Tongue (tissue), 1 donor: ENCODE measurements at regions not wholly inside any gene's neighbourhood (a gene's known extent, or its start where the extent isn't known, plus 50 kb on each side); places are given as distances from the start of the nearest gene placed in this dataset.
"Not testable (repeated sequence)": the region's sequence is repeated elsewhere in the genome, so short reads cannot be mapped to it uniquely, and the experiment has no call there.

Experiments
- DNase-seq: peaks from one replicate; pipeline ENCODE4 v3.0.0-alpha.2; 2015

GRCh38 chr16:58853854-58854791 lies 120.0 kb upstream of the GOT2 start:
- no peak for DNase-seq

- no peak for DNase-seq
Observed at GRCh38 chr16:58850678-58851020, 116.5 kb upstream of the GOT2 start.

- peak; percentile 52 for DNase-seq
Observed at GRCh38 chr16:58850019-58850677, 116.0 kb upstream of the GOT2 start.

GRCh38 chr16:58848662-58849002 lies 114.5 kb upstream of the GOT2 start:
- no peak for DNase-seq

GRCh38 chr16:58847902-58848661 lies 114.0 kb upstream of the GOT2 start:
- DNase-seq, result peak; percentile 32

- not testable (repeated sequence) for DNase-seq
Observed at GRCh38 chr16:58846226-58846625, 112.1 kb upstream of the GOT2 start.

GRCh38 chr16:58843675-58844074 lies 109.6 kb upstream of the GOT2 start:
- DNase-seq, result peak; percentile 62

GRCh38 chr16:58842746-58843145 lies 108.6 kb upstream of the GOT2 start:
- DNase-seq, result no peak

- no peak for DNase-seq
Observed at GRCh38 chr16:58842156-58842555, 108.0 kb upstream of the GOT2 start.

- no peak for DNase-seq
Observed at GRCh38 chr16:58837950-58838349, 103.8 kb upstream of the GOT2 start.

- no peak for DNase-seq
Observed at GRCh38 chr16:58836427-58836826, 102.3 kb upstream of the GOT2 start.

- DNase-seq, result no peak
Observed at GRCh38 chr16:58832386-58832895, 98.3 kb upstream of the GOT2 start.

- no peak for DNase-seq
Observed at GRCh38 chr16:58831386-58831785, 97.3 kb upstream of the GOT2 start.

GRCh38 chr16:58828901-58829545 lies 94.9 kb upstream of the GOT2 start:
- no peak for DNase-seq

GRCh38 chr16:58824201-58824600 lies 90.1 kb upstream of the GOT2 start:
- DNase-seq, result peak; percentile 31

- no peak for DNase-seq
Observed at GRCh38 chr16:58821886-58822285, 87.8 kb upstream of the GOT2 start.

GRCh38 chr16:58820411-58820810 lies 86.3 kb upstream of the GOT2 start:
- peak; percentile 26 for DNase-seq

- DNase-seq, result no peak
Observed at GRCh38 chr16:58815181-58815888, 81.2 kb upstream of the GOT2 start.

- peak; percentile 81 for DNase-seq
Observed at GRCh38 chr16:58814348-58814801, 80.3 kb upstream of the GOT2 start.

- no peak for DNase-seq
Observed at GRCh38 chr16:58809213-58809612, 75.1 kb upstream of the GOT2 start.

- no peak for DNase-seq
Observed at GRCh38 chr16:58807276-58807675, 73.2 kb upstream of the GOT2 start.

GRCh38 chr16:58801838-58802237 lies 67.7 kb upstream of the GOT2 start:
- no peak for DNase-seq
